Psoas muscle (tissue), 7 donors: ENCODE measurements at regions not wholly inside any gene's neighbourhood (a gene's known extent, or its start where the extent isn't known, plus 50 kb on each side); places are given as distances from the start of the nearest gene placed in this dataset.

Source experiments
- ATAC-seq, 4 donors: fragments of 200-7000 bp; cut with Tn5 transposase; one replicate each; pipeline ENCODE4 v1.9.1; 2020; ENCODE audit warnings: moderate library complexity in 3 of 4, mild to moderate bottlenecking in 2 of 4
- DNase-seq, 2 donors: peaks; one replicate each; pipeline ENCODE4 v3.0.0-alpha.2; 2020
- H3K27ac ChIP-seq: fragments of 200-600 bp; one replicate; pipeline ENCODE4 v1.8.0; 2022
- H3K27me3 ChIP-seq, 3 donors: fragments of 200-600 bp in 1 of 3; one replicate each; pipeline versions ENCODE4 v1.6.1 to v1.8.0; 2013 to 2022; ENCODE audit warnings: low read length in 2 of 3, mild to moderate bottlenecking in 2 of 3, moderate library complexity in 1 of 3; ENCODE audit not compliant: insufficient read depth in 3 of 3
- H3K36me3 ChIP-seq, 2 donors: fragments of 200-600 bp in 1 of 2; one replicate each; pipeline versions ENCODE4 v1.6.1 to v1.8.0; 2013 to 2022; ENCODE audit warnings: low read depth in 1 of 2, mild to moderate bottlenecking in 1 of 2, moderate library complexity in 1 of 2; ENCODE audit not compliant: insufficient read depth in 1 of 2
- H3K4me1 ChIP-seq: fragments of 200-600 bp; one replicate; pipeline ENCODE4 v1.8.0; 2022
- H3K4me3 ChIP-seq: fragments of 200-600 bp; one replicate; pipeline ENCODE4 v1.8.0; 2022; ENCODE audit warnings: mild to moderate bottlenecking
- H3K9me3 ChIP-seq: fragments of 200-600 bp; one replicate; pipeline ENCODE4 v1.8.0; 2022
- WGBS, 3 donors: extraction: QIAGEN DNeasy Blood & Tissue Kit; methylation state at CpG; one replicate each; pipeline versions ENCODE4 v1.1.6 to v1.1.7; 2013; 5-methylcytosine and 5-hydroxymethylcytosine counted together
- intact Hi-C, 2 donors: fragments of 100-400 bp; cut with DNase I; formaldehyde crosslinking; loops; one replicate each; pipeline versions ENCODE4 v1.11.0 to v1.14.2; 2022
- TF ChIP-seq, protein P1 (sequence below): fragments of 200-600 bp; IDR thresholded peaks from one replicate; pipeline ENCODE4 v1.8.0; 2022; ENCODE audit warnings: antibody characterized with exemption
- donor health status: healthy with polysubstance abuse.
- donor health status: DM: no; HTN: no; CAD: no; lungs with moderate emphysema.
- donor health status: Bipolar disorder and iron deficiency.
- donor health status: healthy.
- donor health status: DM: yes; HTN: yes; CAD: no.
- donor health status: DM: no; HTN: no; CAD: no.
- donor health status: DM: yes; HTN: yes; CAD: no.

DNA sequence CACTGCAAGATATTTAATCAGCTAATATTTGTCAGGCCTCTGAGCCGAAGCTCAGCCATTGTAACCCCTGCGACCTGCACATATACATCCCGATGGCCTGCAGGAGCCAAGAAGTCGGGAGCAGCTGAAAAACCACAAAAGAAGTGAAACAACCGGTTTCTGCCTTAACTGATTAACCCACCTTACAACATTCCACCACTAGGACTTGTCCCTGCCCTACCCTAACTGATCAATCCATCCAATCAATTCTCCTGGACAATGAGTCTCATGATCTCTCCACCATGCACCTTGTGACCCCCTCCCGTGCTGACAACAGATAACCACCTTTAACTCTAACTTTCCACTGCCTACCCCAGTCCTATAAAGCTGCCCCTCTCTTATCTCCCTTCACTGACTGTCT lies 945.4 kb upstream of the GYPC start:
- Histone ChIP-seq H3K27ac (no peak overlapping the region), H3K4me3 (no peak overlapping the region), H3K27me3 (no peaks in the 10 kb centered on the region), H3K4me1 (no peaks in the 10 kb centered on the region), H3K9me3 (no peaks in the 10 kb centered on the region), H3K36me3 (no peaks in the 10 kb centered on the region)
- intact Hi-C loops = no loop called here
- no peak for ATAC-seq
- 68 to 73% (median 68%) methylated on average over 6 of the region's 6 CpGs for WGBS, 3 donors
- TF ChIP-seq, protein P1, sequence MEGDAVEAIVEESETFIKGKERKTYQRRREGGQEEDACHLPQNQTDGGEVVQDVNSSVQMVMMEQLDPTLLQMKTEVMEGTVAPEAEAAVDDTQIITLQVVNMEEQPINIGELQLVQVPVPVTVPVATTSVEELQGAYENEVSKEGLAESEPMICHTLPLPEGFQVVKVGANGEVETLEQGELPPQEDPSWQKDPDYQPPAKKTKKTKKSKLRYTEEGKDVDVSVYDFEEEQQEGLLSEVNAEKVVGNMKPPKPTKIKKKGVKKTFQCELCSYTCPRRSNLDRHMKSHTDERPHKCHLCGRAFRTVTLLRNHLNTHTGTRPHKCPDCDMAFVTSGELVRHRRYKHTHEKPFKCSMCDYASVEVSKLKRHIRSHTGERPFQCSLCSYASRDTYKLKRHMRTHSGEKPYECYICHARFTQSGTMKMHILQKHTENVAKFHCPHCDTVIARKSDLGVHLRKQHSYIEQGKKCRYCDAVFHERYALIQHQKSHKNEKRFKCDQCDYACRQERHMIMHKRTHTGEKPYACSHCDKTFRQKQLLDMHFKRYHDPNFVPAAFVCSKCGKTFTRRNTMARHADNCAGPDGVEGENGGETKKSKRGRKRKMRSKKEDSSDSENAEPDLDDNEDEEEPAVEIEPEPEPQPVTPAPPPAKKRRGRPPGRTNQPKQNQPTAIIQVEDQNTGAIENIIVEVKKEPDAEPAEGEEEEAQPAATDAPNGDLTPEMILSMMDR = no peak
- DNase-seq = no peak

DNA sequence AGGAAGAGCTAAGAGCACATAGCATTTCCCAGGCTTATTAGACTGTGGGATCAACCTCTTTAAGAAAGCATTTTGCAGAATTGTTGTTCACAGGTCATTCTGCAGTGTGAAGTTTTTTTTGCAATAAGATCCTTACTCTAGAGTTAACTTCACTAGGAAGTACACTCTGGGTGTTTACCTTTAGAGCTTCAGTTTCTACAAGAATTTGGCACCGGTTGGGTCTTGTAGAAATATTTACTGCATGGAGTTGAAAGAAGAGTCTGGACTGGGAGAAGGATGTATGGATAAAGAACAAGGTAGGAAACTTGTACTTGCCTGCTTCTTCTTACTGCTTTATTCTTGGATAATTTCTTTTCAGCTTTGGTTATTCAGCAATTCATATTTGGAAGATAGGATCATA lies 944.9 kb upstream of the GYPC start:
- H3K27me3 ChIP-seq = no peaks in the 10 kb centered on the region
- H3K27ac ChIP-seq = no peak overlapping the region
- 44 to 62% (median 48%) methylated on average over 1 of the region's 1 CpG for whole genome bisulfite sequencing, 3 donors
- no peaks in the 10 kb centered on the region for H3K9me3 ChIP-seq
- no peak for DNase-seq
- no peak overlapping the region for H3K4me3 ChIP-seq
- no peak for ATAC-seq
- TF ChIP-seq, protein P1 = no peak
- H3K4me1 ChIP-seq = no peaks in the 10 kb centered on the region
- intact Hi-C loops = no loop called here
- H3K36me3 ChIP-seq = no peaks in the 10 kb centered on the region

DNA sequence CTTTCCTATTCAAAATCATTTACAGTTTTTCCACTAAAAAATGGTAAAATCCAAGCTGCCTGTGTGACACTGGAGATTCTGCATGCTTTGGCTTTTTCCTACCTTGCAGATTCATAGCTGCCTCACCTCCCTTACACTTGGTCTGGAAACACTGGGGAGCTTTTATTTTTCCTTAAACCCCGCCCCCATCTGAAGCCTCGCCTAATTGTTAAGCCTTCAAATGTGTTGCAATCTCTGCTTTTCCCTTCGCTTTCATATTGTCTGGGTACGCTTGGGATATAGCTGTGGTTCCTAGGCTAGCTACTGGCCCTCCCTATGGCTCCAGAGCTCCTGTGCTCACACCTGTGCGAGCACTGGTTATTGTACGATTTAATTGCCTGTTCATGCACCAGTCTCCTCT lies 942.4 kb upstream of the GYPC start:
- H3K4me1 ChIP-seq = no peaks in the 10 kb centered on the region
- H3K27me3 ChIP-seq = no peaks in the 10 kb centered on the region
- no peaks in the 10 kb centered on the region for H3K36me3 ChIP-seq
- DNase-seq (no peak), ATAC-seq (no peak)
- H3K27ac ChIP-seq = no peak overlapping the region
- intact Hi-C loops = no loop called here
- no peak overlapping the region for H3K4me3 ChIP-seq
- no peaks in the 10 kb centered on the region for H3K9me3 ChIP-seq
- TF ChIP-seq, protein P1 = no peak
- 86 to 91% (median 88%) methylated on average over 6 of the region's 6 CpGs for WGBS, 3 donors

DNA sequence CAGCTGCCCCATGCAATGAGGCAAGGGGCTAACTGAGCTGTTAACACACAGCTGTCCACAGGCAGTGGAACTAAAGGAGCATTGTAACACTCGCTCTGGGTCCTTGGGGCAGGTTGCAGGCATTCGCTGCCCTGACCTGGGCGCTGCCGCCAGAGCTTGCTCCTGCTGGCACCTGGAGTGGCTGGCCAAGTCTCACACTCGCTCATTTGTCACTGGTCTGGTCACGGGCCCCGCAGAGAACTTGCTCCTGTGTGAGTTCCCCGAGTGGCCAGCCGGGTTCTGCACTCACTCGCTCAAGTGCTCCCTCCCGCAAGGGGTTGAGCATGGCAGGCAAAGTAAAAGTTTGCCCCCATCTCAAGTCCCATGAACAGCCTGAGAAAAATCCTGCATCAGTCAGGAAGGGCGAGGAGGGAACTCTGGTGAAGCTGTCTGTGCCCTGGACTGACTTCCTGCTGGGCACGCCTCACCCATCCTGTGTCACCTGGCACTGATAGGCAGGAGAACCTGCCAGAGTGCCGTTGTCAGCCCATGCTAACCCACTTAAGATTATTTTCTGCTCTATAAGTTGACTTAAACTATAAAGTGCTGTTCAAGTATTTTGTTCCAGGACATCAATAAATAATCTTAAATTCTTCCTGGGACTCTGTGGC lies 934.8 kb upstream of the GYPC start:
- Histone ChIP-seq H3K9me3 (no peaks in the 10 kb centered on the region), H3K4me1 (no peaks in the 10 kb centered on the region), H3K4me3 (no peak overlapping the region), H3K27ac (no peak overlapping the region), H3K27me3 (no peaks in the 10 kb centered on the region), H3K36me3 (no peaks in the 10 kb centered on the region)
- WGBS, 3 donors = 85 to 88% (median 86%) methylated on average over 14 of the region's 14 CpGs
- intact Hi-C loops = no loop called here
- no peak for DNase-seq
- no peak for ATAC-seq
- TF ChIP-seq, protein P1 = no peak

DNA sequence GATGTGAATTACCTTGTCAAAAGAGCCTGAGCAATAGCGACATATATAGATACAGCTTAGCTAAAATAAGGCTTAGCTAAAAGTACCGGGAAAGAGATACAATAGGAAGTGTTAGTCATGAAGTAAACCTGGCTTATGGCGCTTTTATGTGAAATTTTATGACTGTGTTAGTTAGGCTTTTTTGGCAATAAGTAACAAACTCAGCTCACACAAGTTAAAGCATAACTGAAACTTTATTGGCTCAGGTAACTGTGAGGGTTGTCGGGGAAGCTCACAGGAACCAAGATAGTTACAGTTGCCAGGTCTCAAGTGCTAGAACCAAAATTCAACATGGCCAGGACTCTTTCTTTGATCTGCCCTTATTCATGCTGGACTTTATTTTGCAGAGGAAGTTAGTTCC lies 925.0 kb upstream of the GYPC start:
- no peak overlapping the region for H3K4me3 ChIP-seq
- no peaks in the 10 kb centered on the region for H3K36me3 ChIP-seq
- no peak for ATAC-seq
- intact Hi-C loops = no loop called here
- WGBS, 3 donors = 41 to 60% (median 45%) methylated on average over 4 of the region's 4 CpGs
- DNase-seq = no peak
- no peaks in the 10 kb centered on the region for H3K27me3 ChIP-seq
- no peaks in the 10 kb centered on the region for H3K9me3 ChIP-seq
- TF ChIP-seq, protein P1 = no peak
- H3K27ac ChIP-seq = no peak overlapping the region
- H3K4me1 ChIP-seq = no peaks in the 10 kb centered on the region
